ENCODE measurements at regions not wholly inside any gene's neighbourhood (a gene's known extent, or its start where the extent isn't known, plus 50 kb on each side); places are given as distances from the start of the nearest gene placed in this dataset.

- TF ChIP-seq CTCF (IDR thresholded peaks at IDR 0.05) (no peak), POLR2AphosphoS5 (IDR thresholded peaks at IDR 0.05) (no peak), POLR2A (IDR thresholded peaks at IDR 0.05) (no peak), EP300 (IDR thresholded peaks at IDR 0.05) (no peak)
Measured at GRCh38 chr7:68314208-68314607, 1284.1 kb upstream of the AUTS2 start.
